ENCODE measurements at regions not wholly inside any gene's neighbourhood (a gene's known extent, or its start where the extent isn't known, plus 50 kb on each side); places are given as distances from the start of the nearest gene placed in this dataset.

DNA sequence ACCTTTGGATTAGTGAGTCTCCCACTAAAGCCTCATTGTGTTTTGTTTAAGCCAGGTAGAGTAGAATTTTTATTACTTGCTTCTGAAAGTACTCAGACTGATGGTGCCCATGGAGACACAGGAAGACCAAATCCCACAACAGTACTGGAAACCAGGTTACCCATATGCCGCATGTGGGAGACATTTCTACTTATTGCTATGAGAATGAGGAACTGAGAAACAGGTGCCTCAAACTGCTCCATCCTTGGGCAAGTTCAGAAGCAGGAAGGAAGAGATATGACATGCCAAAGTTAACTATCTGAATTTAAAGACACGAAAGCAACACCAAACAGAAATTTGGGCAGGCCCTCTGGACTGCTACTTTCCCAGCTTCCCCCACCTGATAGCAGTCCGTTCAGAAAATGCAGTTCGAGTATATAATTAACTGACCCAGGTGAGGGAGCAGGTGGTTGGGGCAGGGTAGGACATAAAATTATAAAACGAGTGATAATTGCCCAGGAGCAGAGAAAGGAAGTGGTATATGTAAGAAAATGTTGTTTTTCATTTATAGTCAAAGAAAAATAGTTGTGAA lies 382.3 kb upstream of the MTPN start:
- Histone ChIP-seq H3K4me3 (ENCODE audit: insufficient read depth, low read depth, low read length) (no peak overlapping the region), H3K27me3 (ENCODE audit: control insufficient read depth, insufficient read depth, low read length) (no peaks in the 10 kb centered on the region), H3K14ac (replicated peaks; ENCODE audit: low read depth, low read length) (no peak overlapping the region), H2BK120ac (ENCODE audit: low read depth, low read length) (no peak overlapping the region), H3K9me3 (ENCODE audit: control insufficient read depth, insufficient read depth, low read length) (no peaks in the 10 kb centered on the region), H3K79me1 (ENCODE audit: low read depth in 1 of 2, low read length in 2 of 2) (no peaks in the 10 kb centered on the region), H2BK20ac (ENCODE audit: low read depth, low read length) (no peak overlapping the region), H2AK5ac (ENCODE audit: low read depth, low read length) (no peak overlapping the region), H3K9ac (ENCODE audit: low read depth, low read length) (no peak overlapping the region), H2BK5ac (ENCODE audit: low read depth, low read length, poor library complexity, severe bottlenecking) (no peak overlapping the region), H4K20me1 (ENCODE audit: insufficient read depth, low read length) (no peaks in the 10 kb centered on the region), H2AK9ac (replicated peaks; ENCODE audit: low read depth, low read length, poor library complexity) (no peak overlapping the region), H3K18ac (ENCODE audit: low read depth, low read length) (no peak overlapping the region), H3K36me3 (ENCODE audit: control insufficient read depth, insufficient read depth, low read length) (no peaks in the 10 kb centered on the region), H3K9me1 (ENCODE audit: insufficient read depth, low read length) (no peaks in the 10 kb centered on the region), H3K23ac (ENCODE audit: low read depth, low read length) (no peak overlapping the region), H3K27ac (ENCODE audit: insufficient read depth, low read length) (no peak overlapping the region), H3K4ac (ENCODE audit: low read depth, low read length) (no peak overlapping the region), H2BK15ac (ENCODE audit: low read depth, low read length) (no peak overlapping the region), H3K56ac (ENCODE audit: extremely low read depth, insufficient read depth, low read length) (no peak overlapping the region), H4K5ac (ENCODE audit: low read depth, low read length) (no peak overlapping the region), H3K4me2 (ENCODE audit: low read depth, low read length) (no peak overlapping the region), H3K4me1 (ENCODE audit: control insufficient read depth, insufficient read depth, low read length) (no peaks in the 10 kb centered on the region), H2AFZ (replicated peaks; ENCODE audit: low read length, poor library complexity) (no peak overlapping the region), H4K91ac (ENCODE audit: insufficient read depth, low read depth, low read length) (no peak overlapping the region), H4K8ac (ENCODE audit: low read depth in 2 of 2, low read length in 2 of 2) (no peak overlapping the region)
- DNase-seq (no peak), ATAC-seq (ENCODE audit: low read depth) (no peak)
- TF ChIP-seq FOS (IDR thresholded peaks at IDR 0.05; ENCODE audit: low read depth, low read length) (no peak), MAFK (IDR thresholded peaks at IDR 0.05; ENCODE audit: low read depth, low read length) (no peak), RAD21 (IDR thresholded peaks at IDR 0.05; ENCODE audit: low read length) (no peak), RCOR1 (IDR thresholded peaks at IDR 0.05; ENCODE audit: insufficient replicate concordance, low read length) (no peak), MAZ (IDR thresholded peaks at IDR 0.05; ENCODE audit: borderline replicate concordance, low read depth, low read length) (no peak), MXI1 (IDR thresholded peaks at IDR 0.05; ENCODE audit: borderline replicate concordance, low read depth, low read length) (no peak), RFX5 (IDR thresholded peaks at IDR 0.05; ENCODE audit: low read depth, low read length) (no peak)
- TF ChIP-seq, protein P1, sequence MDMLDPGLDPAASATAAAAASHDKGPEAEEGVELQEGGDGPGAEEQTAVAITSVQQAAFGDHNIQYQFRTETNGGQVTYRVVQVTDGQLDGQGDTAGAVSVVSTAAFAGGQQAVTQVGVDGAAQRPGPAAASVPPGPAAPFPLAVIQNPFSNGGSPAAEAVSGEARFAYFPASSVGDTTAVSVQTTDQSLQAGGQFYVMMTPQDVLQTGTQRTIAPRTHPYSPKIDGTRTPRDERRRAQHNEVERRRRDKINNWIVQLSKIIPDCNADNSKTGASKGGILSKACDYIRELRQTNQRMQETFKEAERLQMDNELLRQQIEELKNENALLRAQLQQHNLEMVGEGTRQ (IDR thresholded peaks at IDR 0.05; ENCODE audit: low read depth, low read length): no peak
- TF ChIP-seq, protein P2, sequence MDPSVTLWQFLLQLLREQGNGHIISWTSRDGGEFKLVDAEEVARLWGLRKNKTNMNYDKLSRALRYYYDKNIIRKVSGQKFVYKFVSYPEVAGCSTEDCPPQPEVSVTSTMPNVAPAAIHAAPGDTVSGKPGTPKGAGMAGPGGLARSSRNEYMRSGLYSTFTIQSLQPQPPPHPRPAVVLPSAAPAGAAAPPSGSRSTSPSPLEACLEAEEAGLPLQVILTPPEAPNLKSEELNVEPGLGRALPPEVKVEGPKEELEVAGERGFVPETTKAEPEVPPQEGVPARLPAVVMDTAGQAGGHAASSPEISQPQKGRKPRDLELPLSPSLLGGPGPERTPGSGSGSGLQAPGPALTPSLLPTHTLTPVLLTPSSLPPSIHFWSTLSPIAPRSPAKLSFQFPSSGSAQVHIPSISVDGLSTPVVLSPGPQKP (IDR thresholded peaks at IDR 0.05; ENCODE audit: borderline replicate concordance, low read depth, low read length): no peak
- TF ChIP-seq, protein P3, sequence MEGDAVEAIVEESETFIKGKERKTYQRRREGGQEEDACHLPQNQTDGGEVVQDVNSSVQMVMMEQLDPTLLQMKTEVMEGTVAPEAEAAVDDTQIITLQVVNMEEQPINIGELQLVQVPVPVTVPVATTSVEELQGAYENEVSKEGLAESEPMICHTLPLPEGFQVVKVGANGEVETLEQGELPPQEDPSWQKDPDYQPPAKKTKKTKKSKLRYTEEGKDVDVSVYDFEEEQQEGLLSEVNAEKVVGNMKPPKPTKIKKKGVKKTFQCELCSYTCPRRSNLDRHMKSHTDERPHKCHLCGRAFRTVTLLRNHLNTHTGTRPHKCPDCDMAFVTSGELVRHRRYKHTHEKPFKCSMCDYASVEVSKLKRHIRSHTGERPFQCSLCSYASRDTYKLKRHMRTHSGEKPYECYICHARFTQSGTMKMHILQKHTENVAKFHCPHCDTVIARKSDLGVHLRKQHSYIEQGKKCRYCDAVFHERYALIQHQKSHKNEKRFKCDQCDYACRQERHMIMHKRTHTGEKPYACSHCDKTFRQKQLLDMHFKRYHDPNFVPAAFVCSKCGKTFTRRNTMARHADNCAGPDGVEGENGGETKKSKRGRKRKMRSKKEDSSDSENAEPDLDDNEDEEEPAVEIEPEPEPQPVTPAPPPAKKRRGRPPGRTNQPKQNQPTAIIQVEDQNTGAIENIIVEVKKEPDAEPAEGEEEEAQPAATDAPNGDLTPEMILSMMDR (conservative IDR thresholded peaks at IDR 0.05; ENCODE audit: low read depth, low read length): no peak
- in situ Hi-C loops (cut with MboI; ENCODE audit: low sequenced_read_pairs): no loop called here
- no TSS peak for BruUV-seq (replicated peaks)
- 0% methylated on average over 1 of the region's 5 CpGs; no CpG with 5 or more reads in 1 of the 2 experiments for WGBS, 2 experiments (ENCODE audit: extremely low coverage in 2 of 2, insufficient read length in 1 of 2)
- intact Hi-C loops (cut with micrococcal nuclease): no loop called here
- CTCF ChIA-PET: no interaction called here
- POLR2A ChIA-PET (ENCODE audit: unreplicated experiment): no interaction called here
- dilution Hi-C loops (cut with HindIII; ENCODE audit: low sequenced_read_pairs, unreplicated experiment): no loop called here
